ENCODE measurements at regions not wholly inside any gene's neighbourhood (a gene's known extent, or its start where the extent isn't known, plus 50 kb on each side); places are given as distances from the start of the nearest gene placed in this dataset.
A peak's percentile ranks its signal among the peaks of the same experiment; 100 is the strongest.

- Mint-ChIP-seq H3K36me3 (no peaks in the 10 kb centered on the region), H3K27me3 (ENCODE audit: low read depth in 2 of 2) (no peaks in the 10 kb centered on the region), H3K27ac (no peak overlapping the region), H3K9me3 (no peaks in the 10 kb centered on the region), H3K4me3 (no peak overlapping the region), H3K4me1 (peaks cover 5 to 10% of the 10 kb centered on the region in 2 donors)
- WGBS (ENCODE audit: insufficient coverage) = 81% methylated on average over 9 of the region's 10 CpGs
- Histone ChIP-seq H3K27me3 (ENCODE audit: control insufficient read depth, insufficient read depth, low read length) (no peaks in the 10 kb centered on the region), H3K4me3 (ENCODE audit: low read length) (no peak overlapping the region), H3K27ac (ENCODE audit: low read length) (no peak overlapping the region), H3K4me1 (ENCODE audit: control insufficient read depth, insufficient read depth, low read length) (no peaks in the 10 kb centered on the region), H3K9me3 (ENCODE audit: control insufficient read depth, insufficient read depth, low read length) (no peaks in the 10 kb centered on the region), H3K36me3 (ENCODE audit: control insufficient read depth, insufficient read depth, low read length) (no peaks in the 10 kb centered on the region)
- no peak for TF ChIP-seq CTCF (IDR thresholded peaks at IDR 0.05)
- intact Hi-C loops (cut with micrococcal nuclease) = no loop called here
- ATAC-seq = no peak
- DNase-seq = no peak
Observed at GRCh38 chr4:175944126-175944910, 121.3 kb upstream of the WDR17 start.

DNA sequence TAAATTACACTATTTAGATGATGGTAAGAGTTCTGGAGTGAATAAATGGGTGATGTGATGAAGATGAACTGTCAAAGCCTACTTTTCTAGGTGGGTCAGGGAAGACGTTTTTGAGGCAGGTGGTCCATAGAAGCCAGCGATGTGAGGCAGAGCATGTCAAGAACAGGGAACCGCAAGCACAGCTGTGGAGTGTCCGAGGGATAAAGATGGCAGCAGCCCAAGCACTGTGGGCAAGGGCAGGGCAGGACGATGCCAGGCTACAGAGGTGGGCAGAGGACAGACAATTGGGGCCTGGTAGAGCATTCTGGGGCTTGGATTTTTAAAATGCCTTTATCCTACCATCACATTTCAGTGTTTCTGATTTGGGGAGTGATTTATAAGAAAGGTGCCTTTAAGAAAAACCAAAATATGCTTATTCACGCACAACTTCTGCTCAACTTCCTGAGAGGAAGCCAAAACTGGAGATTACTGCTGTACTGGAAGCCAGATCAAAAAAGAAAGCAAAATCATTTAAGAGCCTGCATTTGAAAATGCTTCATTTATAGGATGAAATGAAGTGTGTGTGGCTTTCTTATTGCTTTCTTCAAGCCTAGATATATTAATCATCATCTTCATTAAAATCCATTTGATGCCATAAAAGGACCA is 119.0 kb upstream of the WDR17 start:
- H3K4me1 ChIP-seq (ENCODE audit: control insufficient read depth, insufficient read depth, low read length) = no peaks in the 10 kb centered on the region
- no peaks in the 10 kb centered on the region for H3K27me3 ChIP-seq (ENCODE audit: control insufficient read depth, insufficient read depth, low read length)
- H3K4me3 ChIP-seq (ENCODE audit: low read length) = no peak overlapping the region
- WGBS (ENCODE audit: insufficient coverage) = 8% methylated on average over 6 of the region's 6 CpGs
- Mint-ChIP-seq H3K27ac (no peak overlapping the region), H3K4me3 (no peak overlapping the region), H3K4me1 (peaks cover 5 to 10% of the 10 kb centered on the region in 2 donors), H3K36me3 (no peaks in the 10 kb centered on the region), H3K9me3 (no peaks in the 10 kb centered on the region), H3K27me3 (ENCODE audit: low read depth in 2 of 2) (no peaks in the 10 kb centered on the region)
- no peaks in the 10 kb centered on the region for H3K9me3 ChIP-seq (ENCODE audit: control insufficient read depth, insufficient read depth, low read length)
- intact Hi-C loops (cut with micrococcal nuclease) = loop anchor here (5.0 kb wide), 1 partner anchor 396 kb away; no protein-coding TSS in a partner anchor
- H3K36me3 ChIP-seq (ENCODE audit: control insufficient read depth, insufficient read depth, low read length) = no peaks in the 10 kb centered on the region
- no peak for TF ChIP-seq CTCF (IDR thresholded peaks at IDR 0.05)
- DNase-seq (peak in 1 of 2 donors; percentile 1), ATAC-seq (no peak)
- H3K27ac ChIP-seq (ENCODE audit: low read length) = no peak overlapping the region

GRCh38 chr4:175947117-175947722 is 118.4 kb upstream of the WDR17 start:
- H3K4me3 ChIP-seq (ENCODE audit: low read length) = no peak overlapping the region
- H3K9me3 Mint-ChIP-seq = no peaks in the 10 kb centered on the region
- no peaks in the 10 kb centered on the region for H3K4me1 ChIP-seq (ENCODE audit: control insufficient read depth, insufficient read depth, low read length)
- no peaks in the 10 kb centered on the region for H3K36me3 ChIP-seq (ENCODE audit: control insufficient read depth, insufficient read depth, low read length)
- no peaks in the 10 kb centered on the region for H3K27me3 ChIP-seq (ENCODE audit: control insufficient read depth, insufficient read depth, low read length)
- 17% methylated on average over 1 of the region's 4 CpGs for WGBS (ENCODE audit: insufficient coverage)
- ATAC-seq (no peak), DNase-seq (peak in 1 of 2 donors; percentile 39)
- H3K9me3 ChIP-seq (ENCODE audit: control insufficient read depth, insufficient read depth, low read length) = no peaks in the 10 kb centered on the region
- H3K4me3 Mint-ChIP-seq = no peak overlapping the region
- intact Hi-C loops (cut with micrococcal nuclease) = loop anchor here (5.0 kb wide), 1 partner anchor 395 kb away; no protein-coding TSS in a partner anchor
- peaks cover 5 to 10% of the 10 kb centered on the region in 2 donors for H3K4me1 Mint-ChIP-seq
- no peaks in the 10 kb centered on the region for H3K27me3 Mint-ChIP-seq (ENCODE audit: low read depth in 2 of 2)
- H3K27ac ChIP-seq (ENCODE audit: low read length) = no peak overlapping the region
- TF ChIP-seq CTCF (IDR thresholded peaks at IDR 0.05) = peak; percentile 65
- no peaks in the 10 kb centered on the region for H3K36me3 Mint-ChIP-seq
- H3K27ac Mint-ChIP-seq = no peak overlapping the region

Measured in natural killer cell (primary cell).